Upper lobe of right lung (tissue), 1 donor: ENCODE measurements at regions not wholly inside any gene's neighbourhood (a gene's known extent, or its start where the extent isn't known, plus 50 kb on each side); places are given as distances from the start of the nearest gene placed in this dataset.

Experiments
- ATAC-seq: fragments of 200-7000 bp; cut with Tn5 transposase; one replicate; pipeline ENCODE4 v1.9.1; 2020; ENCODE audit warnings: mild to moderate bottlenecking, moderate library complexity
- DNase-seq: peaks from one replicate; pipeline ENCODE4 v3.0.0-alpha.2; 2020
- H3K27ac ChIP-seq: fragments of 200-600 bp; one replicate; pipeline ENCODE4 v1.8.0; 2022
- H3K27me3 ChIP-seq: fragments of 200-600 bp; one replicate; pipeline ENCODE4 v1.8.0; 2022; ENCODE audit warnings: mild to moderate bottlenecking
- H3K36me3 ChIP-seq: fragments of 200-600 bp; one replicate; pipeline ENCODE4 v1.8.0; 2022
- H3K4me1 ChIP-seq: fragments of 200-600 bp; one replicate; pipeline ENCODE4 v1.8.0; 2022
- H3K4me3 ChIP-seq: fragments of 200-600 bp; one replicate; pipeline ENCODE4 v1.8.0; 2022; ENCODE audit warnings: mild to moderate bottlenecking
- H3K9me3 ChIP-seq: fragments of 200-600 bp; one replicate; pipeline ENCODE4 v1.8.0; 2022
- CTCF ChIP-seq: fragments of 200-600 bp; IDR thresholded peaks from one replicate; pipeline ENCODE4 v1.8.0; 2022; ENCODE audit warnings: antibody characterized with exemption
- intact Hi-C: fragments of 100-400 bp; cut with DNase I; formaldehyde crosslinking; loops from one replicate; pipeline ENCODE4 v1.11.0; 2022
- donor health status: DM: no; HTN: yes; CAD: no; lungs with severe emphysema.

- DNase-seq (no peak), ATAC-seq (no peak)
- Histone ChIP-seq H3K4me3 (no peak overlapping the region), H3K27ac (no peak overlapping the region), H3K36me3 (no peaks in the 10 kb centered on the region), H3K27me3 (no peaks in the 10 kb centered on the region), H3K9me3 (no peaks in the 10 kb centered on the region), H3K4me1 (no peaks in the 10 kb centered on the region)
- intact Hi-C loops: no loop called here
- TF ChIP-seq CTCF: no peak
Observed at GRCh38 chr2:19653509-19653908, 248.3 kb downstream of the TTC32 start.

- H3K9me3 ChIP-seq: no peaks in the 10 kb centered on the region
- ATAC-seq: no peak
- TF ChIP-seq CTCF: no peak
- H3K27ac ChIP-seq: no peak overlapping the region
- no peaks in the 10 kb centered on the region for H3K4me1 ChIP-seq
- DNase-seq: no peak
- H3K4me3 ChIP-seq: no peak overlapping the region
- H3K36me3 ChIP-seq: no peaks in the 10 kb centered on the region
- intact Hi-C loops: no loop called here
- H3K27me3 ChIP-seq: no peaks in the 10 kb centered on the region
Observed at GRCh38 chr2:19652811-19653210, 249.0 kb downstream of the TTC32 start.

GRCh38 chr2:19651466-19651865 is 250.3 kb downstream of the TTC32 start:
- Histone ChIP-seq H3K27me3 (no peaks in the 10 kb centered on the region), H3K4me1 (no peaks in the 10 kb centered on the region), H3K9me3 (no peaks in the 10 kb centered on the region), H3K4me3 (no peak overlapping the region), H3K36me3 (no peaks in the 10 kb centered on the region), H3K27ac (no peak overlapping the region)
- no peak for DNase-seq
- intact Hi-C loops: no loop called here
- no peak for TF ChIP-seq CTCF
- no peak for ATAC-seq

GRCh38 chr2:19649785-19650380 is 251.9 kb downstream of the TTC32 start:
- peak overlapping the region; percentile 17 for H3K27ac ChIP-seq
- no peak for TF ChIP-seq CTCF
- H3K4me1 ChIP-seq: no peaks in the 10 kb centered on the region
- no peak overlapping the region for H3K4me3 ChIP-seq
- H3K27me3 ChIP-seq: no peaks in the 10 kb centered on the region
- no peaks in the 10 kb centered on the region for H3K9me3 ChIP-seq
- H3K36me3 ChIP-seq: no peaks in the 10 kb centered on the region
- DNase-seq (no peak), ATAC-seq (no peak)
- intact Hi-C loops: no loop called here

- ATAC-seq (no peak), DNase-seq (no peak)
- no peaks in the 10 kb centered on the region for H3K9me3 ChIP-seq
- no peaks in the 10 kb centered on the region for H3K36me3 ChIP-seq
- intact Hi-C loops: no loop called here
- no peak overlapping the region for H3K27ac ChIP-seq
- no peak for TF ChIP-seq CTCF
- no peak overlapping the region for H3K4me3 ChIP-seq
- H3K27me3 ChIP-seq: no peaks in the 10 kb centered on the region
- no peaks in the 10 kb centered on the region for H3K4me1 ChIP-seq
Observed at GRCh38 chr2:19649142-19649541, 252.6 kb downstream of the TTC32 start.

- TF ChIP-seq CTCF: no peak
- H3K27me3 ChIP-seq: no peaks in the 10 kb centered on the region
- DNase-seq (no peak), ATAC-seq (peak; percentile 11)
- intact Hi-C loops: no loop called here
- no peaks in the 10 kb centered on the region for H3K4me1 ChIP-seq
- no peak overlapping the region for H3K27ac ChIP-seq
- H3K4me3 ChIP-seq: no peak overlapping the region
- no peaks in the 10 kb centered on the region for H3K9me3 ChIP-seq
- H3K36me3 ChIP-seq: no peaks in the 10 kb centered on the region
Observed at GRCh38 chr2:19648583-19648982, 253.2 kb downstream of the TTC32 start.
